ENCODE measurements at regions not wholly inside any gene's neighbourhood (a gene's known extent, or its start where the extent isn't known, plus 50 kb on each side); places are given as distances from the start of the nearest gene placed in this dataset.

DNA sequence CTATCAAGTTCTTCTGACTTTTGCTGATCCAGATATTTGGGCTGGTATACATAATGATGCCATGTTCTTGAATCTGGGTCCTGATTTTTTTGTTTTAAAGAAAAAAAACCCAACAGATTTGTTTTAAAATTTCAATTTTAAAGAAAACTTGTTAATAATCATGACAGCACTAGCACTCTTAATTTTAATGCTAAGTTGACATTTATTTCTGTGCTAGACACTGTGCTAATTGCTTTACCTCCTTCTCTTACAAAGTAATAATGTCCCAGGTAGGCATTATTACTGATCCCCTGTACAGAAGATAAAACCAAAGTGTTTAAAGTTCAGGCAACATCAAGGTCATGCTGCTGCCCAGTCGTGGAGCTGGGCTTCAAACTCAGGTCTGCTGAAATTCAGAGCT is 101.9 kb downstream of the ZNF608 start:
- DNase-seq = no peak

DNA sequence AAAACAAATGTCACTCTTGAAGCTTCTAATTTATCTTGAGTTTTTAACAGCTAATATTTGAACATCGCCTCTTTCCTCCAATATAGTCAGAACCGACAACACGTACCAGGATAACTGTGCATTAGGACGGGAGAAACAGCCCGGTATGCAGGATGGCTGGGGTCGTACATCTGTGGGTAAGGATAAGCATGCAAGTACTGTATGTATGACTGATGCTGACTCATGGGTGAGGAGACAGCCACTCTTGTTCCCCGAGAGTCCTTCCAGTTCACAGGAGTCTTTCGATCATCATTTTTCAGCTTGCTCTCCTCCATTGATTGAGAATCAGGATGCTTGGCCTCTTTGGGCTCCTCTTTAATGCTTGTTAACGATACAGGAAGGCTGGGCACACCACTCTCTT is 102.3 kb downstream of the ZNF608 start:
- no peak for DNase-seq

DNA sequence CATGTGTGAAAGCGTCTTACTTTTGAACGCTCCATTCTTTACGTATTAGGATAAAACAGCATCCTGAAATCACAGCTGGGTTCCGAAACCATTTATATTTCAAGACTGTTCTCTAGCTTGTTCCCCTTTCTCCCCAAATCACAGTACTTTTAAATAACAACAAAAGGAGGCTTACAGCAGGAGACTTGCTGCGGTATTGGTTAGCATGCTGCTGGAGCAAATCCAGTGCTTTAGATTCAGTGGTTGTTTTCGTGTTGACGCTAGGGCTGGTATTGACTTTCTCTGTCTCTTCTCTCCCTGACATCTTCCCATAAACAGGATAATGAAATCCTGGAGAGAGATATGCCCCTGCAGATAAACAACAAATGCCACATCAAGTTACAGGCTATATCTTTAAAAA is 103.1 kb downstream of the ZNF608 start:
- no peak for DNase-seq

DNA sequence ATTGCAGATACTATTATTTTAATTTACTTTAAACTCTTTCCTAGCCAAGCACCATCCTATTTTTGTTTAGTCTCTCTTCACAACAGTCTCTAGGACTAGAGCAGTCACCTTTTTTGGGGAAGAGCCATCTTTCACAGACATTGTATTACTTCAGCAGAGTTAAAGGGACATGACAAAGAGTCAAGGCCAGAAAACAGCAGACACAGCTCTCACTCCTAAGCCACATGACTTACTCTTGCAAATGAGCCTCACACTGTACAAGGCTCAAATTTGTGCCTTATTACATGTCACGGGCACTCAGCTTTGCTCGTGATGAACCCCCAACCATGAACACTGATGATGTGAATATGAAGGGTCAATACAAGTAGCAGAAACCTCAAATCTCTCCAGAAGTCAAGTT is 104.3 kb downstream of the ZNF608 start:
- no peak for DNase-seq

DNA sequence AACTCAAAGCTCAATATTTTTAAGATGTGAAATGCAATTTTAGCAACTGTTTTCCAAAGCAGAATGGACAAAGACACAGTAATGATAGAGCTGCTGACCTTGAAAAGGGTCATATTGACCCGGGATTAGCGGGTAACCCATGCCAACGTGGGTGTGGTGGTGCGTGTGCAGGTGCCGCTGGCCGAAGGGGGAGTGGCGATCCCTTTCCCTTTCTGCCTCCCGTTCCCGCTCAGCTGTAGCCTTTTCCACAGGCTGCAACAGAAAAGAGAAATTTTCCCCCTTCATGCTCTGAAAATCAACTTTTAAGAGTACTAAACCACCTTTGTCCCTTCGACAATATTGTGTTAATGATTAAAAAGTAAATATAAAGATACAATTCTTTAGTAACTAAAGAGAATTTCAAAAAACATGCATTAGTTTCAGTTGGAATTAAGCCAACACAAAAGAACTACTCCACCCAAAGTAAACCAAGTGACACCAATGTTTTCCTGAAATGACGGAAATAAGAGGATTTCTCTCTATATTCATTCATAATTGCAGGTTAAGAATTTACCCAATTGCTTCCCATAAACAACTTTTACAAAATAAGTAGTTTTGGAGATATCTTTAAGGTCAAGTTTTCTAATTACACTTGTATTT is 105.2 kb downstream of the ZNF608 start:
- no peak for DNase-seq

GRCh38 chr5:124639095-124639665 is 107.3 kb downstream of the ZNF608 start:
- DNase-seq = no peak

DNA sequence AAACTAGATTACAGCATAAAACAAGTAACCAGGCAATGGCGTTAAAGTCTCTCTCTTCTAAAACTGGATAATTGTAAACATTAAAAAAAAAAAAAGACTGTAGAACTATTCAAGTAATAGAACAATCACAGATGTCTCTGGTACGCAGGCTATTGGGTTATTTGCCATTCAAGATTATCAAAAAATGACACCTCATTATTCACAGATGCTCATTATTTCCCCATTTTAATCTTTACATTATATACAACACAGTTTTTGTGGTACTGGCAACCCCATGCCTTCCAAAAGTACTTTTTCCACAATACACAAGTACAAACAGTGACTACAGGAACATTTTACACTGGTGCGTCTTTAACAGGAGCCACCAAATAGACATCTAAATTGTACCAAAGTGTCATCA is 109.4 kb downstream of the ZNF608 start:
- DNase-seq = no peak

GRCh38 chr5:124634741-124635323 is 111.6 kb downstream of the ZNF608 start:
- no peak for DNase-seq

- DNase-seq = no peak
Measured at GRCh38 chr5:124634228-124634739, 112.2 kb downstream of the ZNF608 start.

DNA sequence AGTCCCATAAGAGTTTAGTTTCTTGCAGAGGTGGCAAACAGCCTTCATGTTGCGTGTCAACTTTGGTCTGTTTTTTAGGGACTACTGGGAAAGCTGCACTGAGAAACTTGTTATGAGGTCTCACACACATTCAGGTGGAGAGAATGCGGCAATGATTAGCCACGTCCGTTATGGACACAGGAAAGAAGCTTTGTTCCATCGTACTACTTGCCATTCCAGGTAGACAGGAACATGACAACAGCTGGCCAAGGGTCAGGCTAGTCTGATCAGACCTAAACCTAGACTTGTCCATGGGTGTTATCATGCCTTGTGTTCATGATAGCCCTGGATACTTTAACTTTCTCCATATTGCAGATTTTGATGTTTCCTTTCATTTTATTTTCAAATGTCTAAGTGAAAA is 113.2 kb downstream of the ZNF608 start:
- no peak for DNase-seq

- no peak for DNase-seq
Measured at GRCh38 chr5:124631874-124632550, 114.4 kb downstream of the ZNF608 start.

- no peak for DNase-seq
Measured at GRCh38 chr5:124630767-124631704, 115.4 kb downstream of the ZNF608 start.

- no peak for DNase-seq
Measured at GRCh38 chr5:124628721-124629596, 117.5 kb downstream of the ZNF608 start.

GRCh38 chr5:124627815-124628595 is 118.4 kb downstream of the ZNF608 start:
- DNase-seq = no peak

DNA sequence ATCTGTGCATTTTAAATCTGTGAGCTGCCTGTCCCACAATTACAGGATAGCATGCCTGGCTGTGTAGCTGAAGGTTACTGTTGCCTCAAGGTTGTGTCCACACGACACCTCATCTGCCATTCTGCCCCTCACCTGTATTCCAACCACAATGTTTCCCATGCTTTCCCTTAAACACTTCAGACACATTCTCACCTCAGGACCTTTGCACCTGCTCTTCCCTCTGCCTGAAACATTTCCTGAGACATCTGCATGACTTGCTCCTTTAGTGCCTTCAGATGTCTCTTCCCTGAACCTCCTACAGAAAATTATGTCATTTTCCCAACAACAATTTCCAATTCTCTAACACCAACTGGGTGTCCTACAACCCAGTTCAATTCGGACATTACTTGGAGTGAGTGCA is 120.4 kb downstream of the ZNF608 start:
- no peak for DNase-seq

DNA sequence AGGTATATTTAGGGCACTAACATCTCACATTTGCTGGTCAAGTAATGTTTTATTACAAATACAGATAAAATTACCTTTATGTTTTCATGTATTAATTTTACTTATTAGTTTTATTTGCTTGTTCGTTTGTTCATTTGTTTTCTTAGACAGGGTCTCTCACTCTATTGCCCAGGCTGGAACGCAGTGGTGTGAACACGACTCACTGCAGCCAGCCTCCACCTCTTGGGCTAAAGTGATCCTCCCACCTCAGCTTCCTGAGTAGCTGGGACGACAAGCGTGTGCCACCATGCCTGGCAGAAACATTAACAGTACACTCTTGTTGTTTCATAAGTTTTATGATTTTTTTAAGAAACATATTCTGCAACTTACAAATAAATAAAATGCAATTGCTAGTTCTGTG is 123.2 kb downstream of the ZNF608 start:
- DNase-seq = no peak

- no peak for DNase-seq
Measured at GRCh38 chr5:124622851-124623250, 123.6 kb downstream of the ZNF608 start.

GRCh38 chr5:124621279-124621678 is 125.2 kb downstream of the ZNF608 start:
- DNase-seq = no peak

GRCh38 chr5:124620743-124621142 is 125.7 kb downstream of the ZNF608 start:
- no peak for DNase-seq

DNA sequence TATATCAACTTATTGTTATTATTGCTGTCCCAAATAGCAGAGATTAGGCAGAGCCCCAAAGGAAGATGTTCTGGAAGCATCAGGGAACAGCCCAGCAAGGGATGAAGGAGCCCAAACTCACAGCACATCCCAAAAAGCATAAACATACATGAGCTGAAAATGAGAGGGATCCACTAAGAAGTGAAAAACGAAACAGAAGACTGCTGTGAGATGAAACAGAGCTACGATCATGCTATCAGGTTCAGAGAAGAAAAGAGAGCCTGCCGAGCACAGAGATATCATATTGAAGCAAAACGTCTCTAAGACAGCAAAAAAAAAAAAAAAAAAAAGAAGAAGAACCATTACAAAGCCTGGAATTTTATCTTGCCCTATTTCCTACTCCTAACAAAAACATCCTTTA is 127.3 kb downstream of the ZNF608 start:
- no peak for DNase-seq

- DNase-seq = no peak
Measured at GRCh38 chr5:124617787-124618186, 128.7 kb downstream of the ZNF608 start.

All from stimulated activated CD8-positive, alpha-beta memory T cell treated with anti-CD3 and anti-CD28 coated beads, Interleukin-4, amount 100 ng/mL, for 48 hours (primary cell).